Naive thymus-derived CD4-positive, alpha-beta T cell (primary cell): ENCODE measurements at regions not wholly inside any gene's neighbourhood (a gene's known extent, or its start where the extent isn't known, plus 50 kb on each side); places are given as distances from the start of the nearest gene placed in this dataset.

Experiments used
- ATAC-seq: fragments of 150-1000 bp; cut with Tn5 transposase; 2 replicates; pipeline ENCODE4 v1.10.0; 2021; ENCODE audit warnings: mild to moderate bottlenecking, moderate library complexity
- CTCF ChIA-PET: fragments of 350-600 bp; sonication (Branson Sonifier 250); formaldehyde crosslinking; loops from one replicate; lab custom pipeline; 2021; ENCODE audit warnings: antibody characterized with exemption; lab: Charles Lee
- POLR2A ChIA-PET: fragments of 350-600 bp; sonication (Branson Sonifier 250); formaldehyde crosslinking; loops from one replicate; lab custom pipeline; 2021; ENCODE audit warnings: antibody characterized with exemption, inconsistent platforms; lab: Charles Lee
- DNase-seq, 9 donors: peaks; one replicate each; pipeline versions ENCODE4 v3.0.0 to v3.0.0-alpha.2; 2020 to 2022; ENCODE audit warnings: mixed read lengths in 1 of 9
- H3K27ac ChIP-seq: one replicate; pipeline ENCODE4 v1.7.0; 2013; ENCODE audit warnings: mild to moderate bottlenecking, low read depth, low read length, moderate library complexity
- H3K27me3 ChIP-seq, 2 donors: one replicate each; pipeline ENCODE4 v1.7.0; 2013; ENCODE audit warnings: low read length in 2 of 2, mild to moderate bottlenecking in 2 of 2, moderate library complexity in 2 of 2; ENCODE audit not compliant: control insufficient read depth in 2 of 2, insufficient read depth in 2 of 2
- H3K36me3 ChIP-seq, 3 experiments: 1 replicate in 2 of 3; 2 replicates in 1 of 3; pipeline ENCODE4 v1.7.0; 2013; ENCODE audit warnings: low read length in 3 of 3, mild to moderate bottlenecking in 3 of 3, moderate library complexity in 1 of 3; ENCODE audit not compliant: insufficient read depth in 3 of 3, control insufficient read depth in 2 of 3
- H3K4me1 ChIP-seq, 2 donors: one replicate each; pipeline ENCODE4 v1.7.0; 2013; ENCODE audit warnings: low read length in 2 of 2, mild to moderate bottlenecking in 2 of 2, moderate library complexity in 1 of 2; ENCODE audit not compliant: control insufficient read depth in 2 of 2, insufficient read depth in 2 of 2
- H3K4me3 ChIP-seq: 2 replicates; pipeline ENCODE4 v1.7.0; 2013; ENCODE audit warnings: mild to moderate bottlenecking, low read length
- H3K9me3 ChIP-seq, 3 experiments: 1 replicate in 2 of 3; 2 replicates in 1 of 3; pipeline ENCODE4 v1.7.0; 2013; ENCODE audit warnings: low read length in 3 of 3; ENCODE audit not compliant: control insufficient read depth in 2 of 3
- H3K27ac Mint-ChIP-seq, 9 donors: one replicate each; pipeline ENCODE4 v1.8.0; 2020 to 2022; ENCODE audit warnings: mixed read lengths in 9 of 9, mild to moderate bottlenecking in 8 of 9, moderate library complexity in 5 of 9, inconsistent platforms in 2 of 9
- H3K27me3 Mint-ChIP-seq, 5 donors: one replicate each; pipeline ENCODE4 v1.8.0; 2021 to 2022; ENCODE audit warnings: mixed read lengths in 5 of 5, mild to moderate bottlenecking in 1 of 5
- H3K36me3 Mint-ChIP-seq, 5 donors: one replicate each; pipeline ENCODE4 v1.8.0; 2020 to 2022; ENCODE audit warnings: mixed read lengths in 5 of 5, mild to moderate bottlenecking in 3 of 5, inconsistent platforms in 1 of 5
- H3K4me1 Mint-ChIP-seq, 7 donors: one replicate each; pipeline ENCODE4 v1.8.0; 2020 to 2022; ENCODE audit warnings: mixed read lengths in 7 of 7, mild to moderate bottlenecking in 3 of 7, inconsistent platforms in 1 of 7
- H3K4me3 Mint-ChIP-seq, 10 donors: one replicate each; pipeline ENCODE4 v1.8.0; 2020 to 2022; ENCODE audit warnings: mild to moderate bottlenecking in 10 of 10, mixed read lengths in 10 of 10, moderate library complexity in 6 of 10, inconsistent platforms in 2 of 10
- H3K9me3 Mint-ChIP-seq, 11 donors: one replicate each; pipeline ENCODE4 v1.8.0; 2020 to 2022; ENCODE audit warnings: mixed read lengths in 11 of 11, mild to moderate bottlenecking in 4 of 11, inconsistent platforms in 1 of 11, moderate library complexity in 1 of 11
- intact Hi-C, 2 donors: fragments of 100-400 bp; cut with micrococcal nuclease; formaldehyde crosslinking; loops; one replicate each; pipeline ENCODE4 v1.15.1; 2023

GRCh38 chr5:136694258-136694657, 328.9 kb upstream of the TRPC7 start:
- no peaks in the 10 kb centered on the region for H3K36me3 ChIP-seq
- H3K4me3 ChIP-seq: no peak overlapping the region
- no peaks in the 10 kb centered on the region for H3K9me3 ChIP-seq
- H3K27me3 ChIP-seq: no peaks in the 10 kb centered on the region
- H3K36me3 Mint-ChIP-seq: no peaks in the 10 kb centered on the region
- no peaks in the 10 kb centered on the region for H3K4me1 Mint-ChIP-seq
- CTCF ChIA-PET: no interaction called here
- H3K27me3 Mint-ChIP-seq: peaks cover 0 to 5% (median 5%) of the 10 kb centered on the region in 5 donors
- H3K27ac ChIP-seq: no peak overlapping the region
- no peak for ATAC-seq
- DNase-seq: no peak
- H3K9me3 Mint-ChIP-seq: peaks cover 0 to 18% (median 6%) of the 10 kb centered on the region in 11 donors
- no peak overlapping the region for H3K27ac Mint-ChIP-seq
- no peaks in the 10 kb centered on the region for H3K4me1 ChIP-seq
- POLR2A ChIA-PET: no interaction called here
- intact Hi-C loops: no loop called here
- no peak overlapping the region for H3K4me3 Mint-ChIP-seq

GRCh38 chr5:136689552-136689951, 324.2 kb upstream of the TRPC7 start:
- Histone ChIP-seq H3K4me3 (no peak overlapping the region), H3K9me3 (peaks cover 0 to 10% (median 0%) of the 10 kb centered on the region in 3 experiments), H3K27ac (no peak overlapping the region), H3K4me1 (no peaks in the 10 kb centered on the region), H3K36me3 (no peaks in the 10 kb centered on the region), H3K27me3 (no peaks in the 10 kb centered on the region)
- POLR2A ChIA-PET: no interaction called here
- intact Hi-C loops: no loop called here
- Mint-ChIP-seq H3K4me1 (peaks cover 0 to 2% (median 0%) of the 10 kb centered on the region in 7 donors), H3K27me3 (no peaks in the 10 kb centered on the region), H3K36me3 (peaks cover 0 to 5% (median 0%) of the 10 kb centered on the region in 5 donors), H3K9me3 (peaks cover 7 to 52% (median 28%) of the 10 kb centered on the region in 11 donors), H3K4me3 (no peak overlapping the region), H3K27ac (no peak overlapping the region)
- DNase-seq (no peak), ATAC-seq (no peak)
- CTCF ChIA-PET: no interaction called here

- Histone ChIP-seq H3K27ac (no peak overlapping the region), H3K27me3 (no peaks in the 10 kb centered on the region), H3K9me3 (peaks cover 0 to 10% (median 0%) of the 10 kb centered on the region in 3 experiments), H3K4me1 (no peaks in the 10 kb centered on the region), H3K4me3 (no peak overlapping the region), H3K36me3 (no peaks in the 10 kb centered on the region)
- H3K27me3 Mint-ChIP-seq: no peaks in the 10 kb centered on the region
- no peak for ATAC-seq
- intact Hi-C loops: no loop called here
- ChIA-PET CTCF (no interaction called here), POLR2A (no interaction called here)
- peaks cover 7 to 54% (median 28%) of the 10 kb centered on the region in 11 donors for H3K9me3 Mint-ChIP-seq
- H3K4me3 Mint-ChIP-seq: no peak overlapping the region
- no peak overlapping the region for H3K27ac Mint-ChIP-seq
- DNase-seq: no peak
- peaks cover 0 to 5% (median 0%) of the 10 kb centered on the region in 5 donors for H3K36me3 Mint-ChIP-seq
- peaks cover 0 to 2% (median 0%) of the 10 kb centered on the region in 7 donors for H3K4me1 Mint-ChIP-seq
Measured at GRCh38 chr5:136686192-136686872, 321.0 kb upstream of the TRPC7 start.

- Histone ChIP-seq H3K27me3 (no peaks in the 10 kb centered on the region), H3K27ac (no peak overlapping the region), H3K36me3 (no peaks in the 10 kb centered on the region), H3K4me1 (no peaks in the 10 kb centered on the region), H3K9me3 (peaks cover 0 to 10% (median 0%) of the 10 kb centered on the region in 3 experiments), H3K4me3 (no peak overlapping the region)
- no peaks in the 10 kb centered on the region for H3K27me3 Mint-ChIP-seq
- ChIA-PET POLR2A (no interaction called here), CTCF (no interaction called here)
- H3K4me3 Mint-ChIP-seq: no peak overlapping the region
- no peak for ATAC-seq
- intact Hi-C loops: no loop called here
- H3K9me3 Mint-ChIP-seq: peaks cover 7 to 39% (median 15%) of the 10 kb centered on the region in 11 donors
- H3K36me3 Mint-ChIP-seq: no peaks in the 10 kb centered on the region
- H3K27ac Mint-ChIP-seq: no peak overlapping the region
- peaks cover 0 to 2% (median 0%) of the 10 kb centered on the region in 7 donors for H3K4me1 Mint-ChIP-seq
- DNase-seq: no peak
Measured at GRCh38 chr5:136682986-136683385, 317.6 kb upstream of the TRPC7 start.

- no peaks in the 10 kb centered on the region for H3K4me1 Mint-ChIP-seq
- peaks cover 0 to 4% (median 0%) of the 10 kb centered on the region in 5 donors for H3K36me3 Mint-ChIP-seq
- H3K4me3 Mint-ChIP-seq: no peak overlapping the region
- no peaks in the 10 kb centered on the region for H3K9me3 ChIP-seq
- H3K36me3 ChIP-seq: no peaks in the 10 kb centered on the region
- intact Hi-C loops: no loop called here
- no peaks in the 10 kb centered on the region for H3K4me1 ChIP-seq
- peaks cover 0 to 13% (median 4%) of the 10 kb centered on the region in 11 donors for H3K9me3 Mint-ChIP-seq
- no peak for DNase-seq
- H3K27me3 ChIP-seq: no peaks in the 10 kb centered on the region
- H3K4me3 ChIP-seq: no peak overlapping the region
- ChIA-PET POLR2A (no interaction called here), CTCF (no interaction called here)
- no peak overlapping the region for H3K27ac Mint-ChIP-seq
- ATAC-seq: no peak
- H3K27me3 Mint-ChIP-seq: no peaks in the 10 kb centered on the region
- H3K27ac ChIP-seq: no peak overlapping the region
Measured at GRCh38 chr5:136679233-136679632, 313.9 kb upstream of the TRPC7 start.

GRCh38 chr5:136677217-136677616, 311.9 kb upstream of the TRPC7 start:
- CTCF ChIA-PET: no interaction called here
- peaks cover 0 to 17% (median 2%) of the 10 kb centered on the region in 11 donors for H3K9me3 Mint-ChIP-seq
- no peaks in the 10 kb centered on the region for H3K4me1 Mint-ChIP-seq
- H3K9me3 ChIP-seq: no peaks in the 10 kb centered on the region
- ATAC-seq (no peak), DNase-seq (no peak)
- H3K27me3 Mint-ChIP-seq: no peaks in the 10 kb centered on the region
- H3K27ac Mint-ChIP-seq: no peak overlapping the region
- intact Hi-C loops: no loop called here
- H3K27me3 ChIP-seq: no peaks in the 10 kb centered on the region
- POLR2A ChIA-PET: no interaction called here
- H3K4me1 ChIP-seq: no peaks in the 10 kb centered on the region
- no peaks in the 10 kb centered on the region for H3K36me3 ChIP-seq
- H3K4me3 ChIP-seq: no peak overlapping the region
- H3K36me3 Mint-ChIP-seq: peaks cover 0 to 4% (median 0%) of the 10 kb centered on the region in 5 donors
- H3K27ac ChIP-seq: no peak overlapping the region
- H3K4me3 Mint-ChIP-seq: no peak overlapping the region

GRCh38 chr5:136676685-136677084, 311.3 kb upstream of the TRPC7 start:
- Histone ChIP-seq H3K27ac (no peak overlapping the region), H3K9me3 (no peaks in the 10 kb centered on the region), H3K36me3 (no peaks in the 10 kb centered on the region), H3K4me3 (no peak overlapping the region), H3K27me3 (no peaks in the 10 kb centered on the region), H3K4me1 (no peaks in the 10 kb centered on the region)
- no peak overlapping the region for H3K27ac Mint-ChIP-seq
- H3K4me1 Mint-ChIP-seq: no peaks in the 10 kb centered on the region
- CTCF ChIA-PET: no interaction called here
- intact Hi-C loops: no loop called here
- H3K4me3 Mint-ChIP-seq: no peak overlapping the region
- no peak for DNase-seq
- H3K27me3 Mint-ChIP-seq: no peaks in the 10 kb centered on the region
- peaks cover 0 to 4% (median 0%) of the 10 kb centered on the region in 5 donors for H3K36me3 Mint-ChIP-seq
- ATAC-seq: no peak
- POLR2A ChIA-PET: no interaction called here
- peaks cover 0 to 17% (median 2%) of the 10 kb centered on the region in 11 donors for H3K9me3 Mint-ChIP-seq
